DOHH2 (cell line): ENCODE measurements at regions not wholly inside any gene's neighbourhood (a gene's known extent, or its start where the extent isn't known, plus 50 kb on each side); places are given as distances from the start of the nearest gene placed in this dataset.

Experiments used
- H3F3A ChIP-seq: fragments of 200-600 bp; sonication (generic), shearing (Covaris generic); 2 replicates; pipeline ENCODE4 v1.6.0; 2016; ENCODE audit warnings: antibody characterized with exemption, mild to moderate bottlenecking; ENCODE audit not compliant: control insufficient read depth, insufficient read depth
- H3K27ac ChIP-seq: fragments of 200-600 bp; sonication (generic); 2 replicates; pipeline ENCODE4 v1.5.1; 2014; ENCODE audit warnings: low read depth, mild to moderate bottlenecking, low read length, moderate library complexity
- H3K27me3 ChIP-seq: fragments of 200-600 bp; sonication (generic); 2 replicates; pipeline ENCODE4 v1.6.1; 2014; ENCODE audit warnings: mild to moderate bottlenecking, low read length, mixed read lengths; ENCODE audit not compliant: control insufficient read depth
- H3K36me3 ChIP-seq: fragments of 200-600 bp; sonication (generic); 2 replicates; pipeline ENCODE4 v1.6.1; 2014; ENCODE audit warnings: mild to moderate bottlenecking, low read length, moderate library complexity, mixed read lengths; ENCODE audit not compliant: control insufficient read depth
- H3K4me1 ChIP-seq: fragments of 200-600 bp; sonication (generic); 2 replicates; pipeline ENCODE4 v1.6.1; 2014; ENCODE audit warnings: mild to moderate bottlenecking, low read length, mixed read lengths; ENCODE audit not compliant: control insufficient read depth
- H3K4me2 ChIP-seq: fragments of 200-600 bp; sonication (generic); 2 replicates; pipeline ENCODE4 v1.6.0; 2014; ENCODE audit warnings: mild to moderate bottlenecking, low read length, moderate library complexity
- H3K4me3 ChIP-seq: fragments of 200-600 bp; sonication (generic); 2 replicates; pipeline ENCODE4 v1.5.1; 2014; ENCODE audit warnings: mild to moderate bottlenecking, low read length, mixed read lengths
- H3K79me2 ChIP-seq: fragments of 200-600 bp; sonication (generic); 2 replicates; pipeline ENCODE4 v1.6.1; 2014; ENCODE audit warnings: mild to moderate bottlenecking, low read length, mixed read lengths; ENCODE audit not compliant: control insufficient read depth
- H3K9me2 ChIP-seq: fragments of 200-600 bp; sonication (generic); replicated peaks from 2 replicates; pipeline ENCODE4 v1.6.1; 2014; ENCODE audit warnings: mild to moderate bottlenecking, low read length, mixed read lengths; ENCODE audit not compliant: control insufficient read depth
- H3K9me3 ChIP-seq: fragments of 200-600 bp; sonication (generic); 2 replicates; pipeline ENCODE4 v1.6.1; 2014; ENCODE audit warnings: antibody characterized with exemption, low read length, mixed read lengths; ENCODE audit not compliant: control insufficient read depth, insufficient read depth
- H4K20me1 ChIP-seq: fragments of 200-600 bp; sonication (generic); 2 replicates; pipeline ENCODE4 v1.6.0; 2014; ENCODE audit warnings: low read depth, mild to moderate bottlenecking, antibody characterized with exemption, low read length, moderate library complexity; ENCODE audit not compliant: control insufficient read depth, insufficient read depth
- CTCF ChIP-seq: fragments of 200-600 bp; sonication (generic); IDR thresholded peaks from one replicate; pipeline ENCODE4 v1.5.1; 2014; ENCODE audit warnings: antibody characterized with exemption, mild to moderate bottlenecking, low read depth, low read length; ENCODE audit not compliant: poor library complexity, severe bottlenecking
- EZH2phosphoT487 ChIP-seq: fragments of 200-600 bp; sonication (generic); IDR thresholded peaks from 2 replicates; pipeline ENCODE4 v1.6.1; 2017; ENCODE audit warnings: borderline replicate concordance, mild to moderate bottlenecking, antibody characterized with exemption, low read length, moderate library complexity, mixed read lengths

GRCh38 chr12:30111719-30112118, 328.0 kb upstream of the TMTC1 start:
- no peaks in the 10 kb centered on the region; the same call in 1 of the 2 replicates for H3K9me3 ChIP-seq
- TF ChIP-seq CTCF = no peak
- no peak for TF ChIP-seq EZH2phosphoT487
- H3K4me3 ChIP-seq = no peak overlapping the region
- no peaks in the 10 kb centered on the region for H3K4me1 ChIP-seq
- no peaks in the 10 kb centered on the region for H3K9me2 ChIP-seq
- no peaks in the 10 kb centered on the region for H3K36me3 ChIP-seq
- H3K4me2 ChIP-seq = no peak overlapping the region
- H4K20me1 ChIP-seq = no peaks in the 10 kb centered on the region
- H3F3A ChIP-seq = no peaks in the 10 kb centered on the region
- H3K79me2 ChIP-seq = no peaks in the 10 kb centered on the region
- H3K27ac ChIP-seq = no peak overlapping the region
- H3K27me3 ChIP-seq = no peaks in the 10 kb centered on the region

- Histone ChIP-seq H3K4me1 (no peaks in the 10 kb centered on the region), H3K9me3 (no peaks in the 10 kb centered on the region; the same call in 1 of the 2 replicates), H3K4me2 (no peak overlapping the region), H3K36me3 (no peaks in the 10 kb centered on the region), H3K79me2 (no peaks in the 10 kb centered on the region), H3K27me3 (no peaks in the 10 kb centered on the region), H3K4me3 (no peak overlapping the region), H4K20me1 (no peaks in the 10 kb centered on the region), H3F3A (no peaks in the 10 kb centered on the region), H3K27ac (no peak overlapping the region), H3K9me2 (no peaks in the 10 kb centered on the region)
- TF ChIP-seq EZH2phosphoT487 (no peak), CTCF (no peak)
These were observed 327.3 kb upstream of the TMTC1 start for GRCh38 chr12:30110958-30111586.

- H3K36me3 ChIP-seq = no peaks in the 10 kb centered on the region
- H4K20me1 ChIP-seq = no peaks in the 10 kb centered on the region
- no peaks in the 10 kb centered on the region for H3K79me2 ChIP-seq
- no peaks in the 10 kb centered on the region for H3K9me2 ChIP-seq
- no peak overlapping the region for H3K4me2 ChIP-seq
- H3K4me1 ChIP-seq = no peaks in the 10 kb centered on the region
- H3K27ac ChIP-seq = no peak overlapping the region
- H3K4me3 ChIP-seq = no peak overlapping the region
- H3F3A ChIP-seq = no peaks in the 10 kb centered on the region
- TF ChIP-seq EZH2phosphoT487 = no peak
- no peak for TF ChIP-seq CTCF
- H3K9me3 ChIP-seq = no peaks in the 10 kb centered on the region; the same call in 1 of the 2 replicates
- H3K27me3 ChIP-seq = no peaks in the 10 kb centered on the region
These were observed 326.8 kb upstream of the TMTC1 start for GRCh38 chr12:30110498-30110897.
